ENCODE measurements at regions not wholly inside any gene's neighbourhood (a gene's known extent, or its start where the extent isn't known, plus 50 kb on each side); places are given as distances from the start of the nearest gene placed in this dataset.
"Not testable (repeated sequence)": the region's sequence is repeated elsewhere in the genome, so short reads cannot be mapped to it uniquely, and the experiment has no call there.

- no peak for DNase-seq
Measured at GRCh38 chr12:84035766-84036165, 876.8 kb downstream of the SLC6A15 start.

- no peak for DNase-seq
Measured at GRCh38 chr12:84034871-84035270, 877.7 kb downstream of the SLC6A15 start.

GRCh38 chr12:84033162-84033561, 879.4 kb downstream of the SLC6A15 start:
- DNase-seq: no peak

- peak; percentile 20 for DNase-seq
Measured at GRCh38 chr12:84018556-84019179, 893.9 kb downstream of the SLC6A15 start.

- DNase-seq: no peak
Measured at GRCh38 chr12:84016956-84017355, 895.6 kb downstream of the SLC6A15 start.

- DNase-seq: no peak
Measured at GRCh38 chr12:83997423-83997822, 915.2 kb downstream of the SLC6A15 start.

GRCh38 chr12:83996671-83997070, 915.9 kb downstream of the SLC6A15 start:
- no peak for DNase-seq

GRCh38 chr12:83985084-83985483, 927.5 kb downstream of the SLC6A15 start:
- no peak for DNase-seq

GRCh38 chr12:83980398-83980797, 932.2 kb downstream of the SLC6A15 start:
- no peak for DNase-seq

GRCh38 chr12:83979785-83980184, 932.8 kb downstream of the SLC6A15 start:
- DNase-seq: no peak

- DNase-seq: no peak
Measured at GRCh38 chr12:83971781-83972180, 940.8 kb downstream of the SLC6A15 start.

- DNase-seq: no peak
Measured at GRCh38 chr12:83960767-83961166, 951.8 kb downstream of the SLC6A15 start.

- DNase-seq: no peak
Measured at GRCh38 chr12:83958997-83959396, 953.6 kb downstream of the SLC6A15 start.

- peak; percentile 5 for DNase-seq
Measured at GRCh38 chr12:83954956-83955601, 957.5 kb downstream of the SLC6A15 start.

GRCh38 chr12:83954071-83954789, 958.4 kb downstream of the SLC6A15 start:
- DNase-seq: peak; percentile 2

GRCh38 chr12:83945871-83946270, 966.7 kb downstream of the SLC6A15 start:
- DNase-seq: peak; percentile 10

- no peak for DNase-seq
Measured at GRCh38 chr12:83939718-83940117, 972.9 kb downstream of the SLC6A15 start.

- DNase-seq: no peak
Measured at GRCh38 chr12:83933615-83934014, 979.0 kb downstream of the SLC6A15 start.

GRCh38 chr12:83932011-83932410, 980.6 kb downstream of the SLC6A15 start:
- no peak for DNase-seq

GRCh38 chr12:83931451-83931850, 981.1 kb downstream of the SLC6A15 start:
- no peak for DNase-seq

- not testable (repeated sequence) for DNase-seq
Measured at GRCh38 chr12:83929792-83930191, 982.8 kb downstream of the SLC6A15 start.

- DNase-seq: no peak
Measured at GRCh38 chr12:83920821-83921547, 991.6 kb downstream of the SLC6A15 start.

- peak; percentile 21 for DNase-seq
Measured at GRCh38 chr12:83919081-83919480, 993.5 kb downstream of the SLC6A15 start.

Data from tongue (tissue), 1 donor.